PC-9 (cell line): ENCODE measurements at regions not wholly inside any gene's neighbourhood (a gene's known extent, or its start where the extent isn't known, plus 50 kb on each side); places are given as distances from the start of the nearest gene placed in this dataset.

ENCODE experiments used
- BruUV-seq: library from RNA; stranded (reverse); fragments of 400-500 nt; replicated peaks from 2 replicates; lab custom pipeline; 2021; lab: Mats Ljungman, UMichigan
- CTCF ChIA-PET: fragments of 300-600 bp; sonication (Branson Sonifier 250); formaldehyde crosslinking; loops from one replicate; lab custom pipeline; 2022; ENCODE audit warnings: antibody characterized with exemption; lab: Charles Lee
- POLR2A ChIA-PET: fragments of 300-600 bp; sonication (Branson Sonifier 250); formaldehyde crosslinking; loops from one replicate; lab custom pipeline; 2022; ENCODE audit warnings: antibody characterized with exemption; ENCODE audit not compliant: unreplicated experiment; lab: Charles Lee
- DNase-seq, 2 experiments: peaks; one replicate each; pipeline versions ENCODE4 v3.0.0 to v3.0.0-alpha.2; 2015 to 2022; ENCODE audit warnings: mixed read lengths in 1 of 2
- H2AFZ ChIP-seq: fragments of 200-600 bp; sonication (generic); 2 replicates; pipeline ENCODE4 v1.8.1; 2017; ENCODE audit warnings: antibody characterized with exemption
- H3F3A ChIP-seq: fragments of 200-600 bp; sonication (generic); 2 replicates; pipeline ENCODE4 v1.8.1; 2017; ENCODE audit warnings: antibody characterized with exemption, mild to moderate bottlenecking, low read depth; ENCODE audit not compliant: insufficient read depth
- H3K27ac ChIP-seq: fragments of 200-600 bp; sonication (generic); 2 replicates; pipeline ENCODE4 v1.6.1; 2016; ENCODE audit warnings: mixed run types
- H3K27me3 ChIP-seq: fragments of 200-600 bp; sonication (generic); 2 replicates; pipeline ENCODE4 v1.6.1; 2016; ENCODE audit warnings: low read depth, mixed run types; ENCODE audit not compliant: insufficient read depth
- H3K36me3 ChIP-seq: fragments of 200-600 bp; sonication (generic); 2 replicates; pipeline ENCODE4 v1.6.1; 2016; ENCODE audit warnings: low read depth, mixed run types
- H3K4me1 ChIP-seq: fragments of 200-600 bp; sonication (generic); replicated peaks from 2 replicates; pipeline ENCODE4 v1.6.1; 2016; ENCODE audit warnings: mixed run types; ENCODE audit not compliant: insufficient read depth
- H3K4me2 ChIP-seq: fragments of 200-600 bp; sonication (generic); 2 replicates; pipeline ENCODE4 v1.6.1; 2017; ENCODE audit warnings: mixed run types
- H3K4me3 ChIP-seq: fragments of 200-600 bp; sonication (generic); 2 replicates; pipeline ENCODE4 v1.6.1; 2016; ENCODE audit warnings: mixed run types
- H3K79me2 ChIP-seq: fragments of 200-600 bp; sonication (generic); 2 replicates; pipeline ENCODE4 v1.6.1; 2017; ENCODE audit warnings: low read depth, mixed run types
- H3K9me2 ChIP-seq: fragments of 200-600 bp; sonication (generic); 2 replicates; pipeline ENCODE4 v1.8.1; 2017; ENCODE audit warnings: mild to moderate bottlenecking; ENCODE audit not compliant: insufficient read depth
- H3K9me3 ChIP-seq: fragments of 200-600 bp; sonication (generic); 2 replicates; pipeline ENCODE4 v1.8.1; 2016; ENCODE audit warnings: low read depth; ENCODE audit not compliant: insufficient read depth
- H4K20me1 ChIP-seq: fragments of 200-600 bp; sonication (generic); 2 replicates; pipeline ENCODE4 v1.8.1; 2017; ENCODE audit not compliant: insufficient read depth
- EZH2 ChIP-seq: fragments of 200-600 bp; sonication (generic); IDR thresholded peaks from 2 replicates; pipeline ENCODE4 v1.8.0; 2017; ENCODE audit warnings: antibody characterized with exemption, low read depth
- intact Hi-C: fragments of 100-400 bp; cut with micrococcal nuclease; formaldehyde crosslinking; loops from one replicate; pipeline ENCODE4 v1.10.0; 2022; ENCODE audit not compliant: unreplicated experiment
- TF ChIP-seq, protein P1 (sequence below): fragments of 200-600 bp; sonication (generic); conservative IDR thresholded peaks from 2 replicates; pipeline ENCODE4 v1.6.1; 2017; ENCODE audit warnings: mixed run types, antibody characterized with exemption, mild to moderate bottlenecking, moderate library complexity

GRCh38 chr6:85364344-85364743, 85.5 kb upstream of the NT5E start:
- intact Hi-C loops, result no loop called here
- H3K4me2 ChIP-seq, result peak overlapping the region; percentile 84
- ChIA-PET POLR2A (no interaction called here), CTCF (no interaction called here)
- no peaks in the 10 kb centered on the region for H3K27me3 ChIP-seq
- no TSS peak for BruUV-seq
- TF ChIP-seq, protein P1, sequence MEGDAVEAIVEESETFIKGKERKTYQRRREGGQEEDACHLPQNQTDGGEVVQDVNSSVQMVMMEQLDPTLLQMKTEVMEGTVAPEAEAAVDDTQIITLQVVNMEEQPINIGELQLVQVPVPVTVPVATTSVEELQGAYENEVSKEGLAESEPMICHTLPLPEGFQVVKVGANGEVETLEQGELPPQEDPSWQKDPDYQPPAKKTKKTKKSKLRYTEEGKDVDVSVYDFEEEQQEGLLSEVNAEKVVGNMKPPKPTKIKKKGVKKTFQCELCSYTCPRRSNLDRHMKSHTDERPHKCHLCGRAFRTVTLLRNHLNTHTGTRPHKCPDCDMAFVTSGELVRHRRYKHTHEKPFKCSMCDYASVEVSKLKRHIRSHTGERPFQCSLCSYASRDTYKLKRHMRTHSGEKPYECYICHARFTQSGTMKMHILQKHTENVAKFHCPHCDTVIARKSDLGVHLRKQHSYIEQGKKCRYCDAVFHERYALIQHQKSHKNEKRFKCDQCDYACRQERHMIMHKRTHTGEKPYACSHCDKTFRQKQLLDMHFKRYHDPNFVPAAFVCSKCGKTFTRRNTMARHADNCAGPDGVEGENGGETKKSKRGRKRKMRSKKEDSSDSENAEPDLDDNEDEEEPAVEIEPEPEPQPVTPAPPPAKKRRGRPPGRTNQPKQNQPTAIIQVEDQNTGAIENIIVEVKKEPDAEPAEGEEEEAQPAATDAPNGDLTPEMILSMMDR, result no peak
- TF ChIP-seq EZH2, result no peak
- H4K20me1 ChIP-seq, result no peaks in the 10 kb centered on the region
- H3K79me2 ChIP-seq, result no peaks in the 10 kb centered on the region
- peaks cover 15% of the 10 kb centered on the region for H3F3A ChIP-seq
- no peak overlapping the region for H2AFZ ChIP-seq
- no peaks in the 10 kb centered on the region for H3K36me3 ChIP-seq
- no peaks in the 10 kb centered on the region for H3K9me2 ChIP-seq
- H3K4me3 ChIP-seq, result peak overlapping the region; percentile 36; the same call in 1 of the 2 replicates
- H3K4me1 ChIP-seq, result peaks cover 52% of the 10 kb centered on the region
- peak; percentile 58 to 83 for DNase-seq
- H3K27ac ChIP-seq, result peak overlapping the region; percentile 80
- no peaks in the 10 kb centered on the region for H3K9me3 ChIP-seq

GRCh38 chr6:85363870-85364269, 86.0 kb upstream of the NT5E start:
- Histone ChIP-seq H3K4me2 (peak overlapping the region; percentile 84), H3K79me2 (no peaks in the 10 kb centered on the region), H3K36me3 (no peaks in the 10 kb centered on the region), H3K4me3 (peak overlapping the region; percentile 36; the same call in 1 of the 2 replicates), H4K20me1 (no peaks in the 10 kb centered on the region), H2AFZ (no peak overlapping the region), H3F3A (peaks cover 15% of the 10 kb centered on the region), H3K9me3 (no peaks in the 10 kb centered on the region), H3K27me3 (no peaks in the 10 kb centered on the region), H3K4me1 (peaks cover 54% of the 10 kb centered on the region), H3K9me2 (no peaks in the 10 kb centered on the region), H3K27ac (peak overlapping the region; percentile 80)
- BruUV-seq, result no TSS peak
- CTCF ChIA-PET, result no interaction called here
- intact Hi-C loops, result no loop called here
- TF ChIP-seq EZH2, result no peak
- DNase-seq, result no peak
- POLR2A ChIA-PET, result no interaction called here

GRCh38 chr6:85362652-85363310, 87.1 kb upstream of the NT5E start:
- intact Hi-C loops, result no loop called here
- no peaks in the 10 kb centered on the region for H3K9me2 ChIP-seq
- TF ChIP-seq, protein P1, result no peak
- no peak for TF ChIP-seq EZH2
- H4K20me1 ChIP-seq, result no peaks in the 10 kb centered on the region
- H2AFZ ChIP-seq, result no peak overlapping the region
- H3K4me3 ChIP-seq, result no peak overlapping the region
- H3K4me1 ChIP-seq, result peaks cover 56% of the 10 kb centered on the region
- CTCF ChIA-PET, result interaction anchor here (0.6 kb wide), 1 partner anchor 11 kb away, joined by 3 read pairs; no protein-coding TSS in a partner anchor
- DNase-seq, result peak in 1 of 2 experiments; percentile 1
- no peaks in the 10 kb centered on the region for H3K27me3 ChIP-seq
- peak overlapping the region; percentile 87 for H3K27ac ChIP-seq
- no peaks in the 10 kb centered on the region for H3K36me3 ChIP-seq
- 0 out of 2 replicates have a peak overlapping the region, but pooled peaks have one; percentile 13 for H3K4me2 ChIP-seq
- peaks cover 15% of the 10 kb centered on the region for H3F3A ChIP-seq
- POLR2A ChIA-PET, result interaction anchor here (0.6 kb wide), 1 partner anchor 102 kb away, joined by 3 read pairs; no protein-coding TSS in a partner anchor
- no peaks in the 10 kb centered on the region for H3K9me3 ChIP-seq
- no peaks in the 10 kb centered on the region for H3K79me2 ChIP-seq
- BruUV-seq, result no TSS peak
